ENCODE measurements at regions not wholly inside any gene's neighbourhood (a gene's known extent, or its start where the extent isn't known, plus 50 kb on each side); places are given as distances from the start of the nearest gene placed in this dataset.
"Not testable (repeated sequence)": the region's sequence is repeated elsewhere in the genome, so short reads cannot be mapped to it uniquely, and the experiment has no call there.

DNA sequence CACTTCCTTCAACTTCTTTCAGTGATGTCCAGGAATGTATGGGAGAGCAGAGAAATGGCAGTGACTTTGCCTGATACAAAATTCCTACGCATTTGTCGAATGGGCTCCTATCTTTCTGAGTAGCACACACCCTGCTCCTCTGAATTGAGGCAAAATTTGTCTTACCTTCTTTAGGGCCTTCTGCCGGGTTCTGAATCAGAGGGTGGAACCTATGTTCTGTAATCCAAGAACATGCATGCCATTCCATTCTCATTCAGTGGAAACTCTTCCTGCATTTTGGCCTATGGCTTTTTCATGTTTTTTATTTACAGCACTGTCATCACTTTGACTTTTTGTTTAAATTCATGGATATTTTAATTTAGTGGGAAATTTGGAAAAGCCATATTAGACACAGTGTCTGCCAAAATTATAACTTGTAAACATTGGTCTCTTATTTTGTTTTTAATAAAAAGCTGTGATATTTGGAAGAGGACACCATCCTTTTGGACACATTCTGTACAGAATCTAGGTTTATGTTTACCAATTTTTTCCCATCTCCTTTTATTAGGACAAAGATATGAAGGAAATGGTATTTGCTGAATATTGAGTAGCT is 402.2 kb upstream of the FAR2 start:
- TF ChIP-seq, protein P1, sequence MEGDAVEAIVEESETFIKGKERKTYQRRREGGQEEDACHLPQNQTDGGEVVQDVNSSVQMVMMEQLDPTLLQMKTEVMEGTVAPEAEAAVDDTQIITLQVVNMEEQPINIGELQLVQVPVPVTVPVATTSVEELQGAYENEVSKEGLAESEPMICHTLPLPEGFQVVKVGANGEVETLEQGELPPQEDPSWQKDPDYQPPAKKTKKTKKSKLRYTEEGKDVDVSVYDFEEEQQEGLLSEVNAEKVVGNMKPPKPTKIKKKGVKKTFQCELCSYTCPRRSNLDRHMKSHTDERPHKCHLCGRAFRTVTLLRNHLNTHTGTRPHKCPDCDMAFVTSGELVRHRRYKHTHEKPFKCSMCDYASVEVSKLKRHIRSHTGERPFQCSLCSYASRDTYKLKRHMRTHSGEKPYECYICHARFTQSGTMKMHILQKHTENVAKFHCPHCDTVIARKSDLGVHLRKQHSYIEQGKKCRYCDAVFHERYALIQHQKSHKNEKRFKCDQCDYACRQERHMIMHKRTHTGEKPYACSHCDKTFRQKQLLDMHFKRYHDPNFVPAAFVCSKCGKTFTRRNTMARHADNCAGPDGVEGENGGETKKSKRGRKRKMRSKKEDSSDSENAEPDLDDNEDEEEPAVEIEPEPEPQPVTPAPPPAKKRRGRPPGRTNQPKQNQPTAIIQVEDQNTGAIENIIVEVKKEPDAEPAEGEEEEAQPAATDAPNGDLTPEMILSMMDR (IDR thresholded peaks at IDR 0.05): no peak
- no peak for TF ChIP-seq POLR2A (IDR thresholded peaks at IDR 0.05)
- H3K4me1 ChIP-seq: no peaks in the 10 kb centered on the region
- H3K27me3 ChIP-seq: no peaks in the 10 kb centered on the region
- H3K9me3 ChIP-seq: no peaks in the 10 kb centered on the region
- intact Hi-C loops (cut with DNase I): no loop called here
- H3K36me3 ChIP-seq (replicated peaks in 1 of 2; ENCODE audit: insufficient read depth in 1 of 2, low read depth in 2 of 2): no peaks in the 10 kb centered on the region
- no peak overlapping the region for H3K27ac ChIP-seq
- H3K4me3 ChIP-seq: no peak overlapping the region
- WGBS, 2 donors: 80 to 94% methylated on average over 3 of the region's 3 CpGs
- ATAC-seq (no peak), DNase-seq (no peak)

- Histone ChIP-seq H3K9me3 (peaks cover 0 to 5% (median 0%) of the 10 kb centered on the region in 3 donors), H3K36me3 (replicated peaks in 1 of 2; ENCODE audit: insufficient read depth in 1 of 2, low read depth in 2 of 2) (no peaks in the 10 kb centered on the region), H3K4me1 (no peaks in the 10 kb centered on the region), H3K27me3 (no peaks in the 10 kb centered on the region), H3K4me3 (no peak overlapping the region), H3K27ac (no peak overlapping the region)
- 76 to 81% methylated on average over 1 of the region's 1 CpG for WGBS, 2 donors
- TF ChIP-seq POLR2A (IDR thresholded peaks at IDR 0.05): no peak
- TF ChIP-seq, protein P1 (IDR thresholded peaks at IDR 0.05): no peak
- intact Hi-C loops (cut with DNase I): no loop called here
- ATAC-seq (no peak), DNase-seq (no peak)
Measured at GRCh38 chr12:28750946-28751685, 398.0 kb upstream of the FAR2 start.

DNA sequence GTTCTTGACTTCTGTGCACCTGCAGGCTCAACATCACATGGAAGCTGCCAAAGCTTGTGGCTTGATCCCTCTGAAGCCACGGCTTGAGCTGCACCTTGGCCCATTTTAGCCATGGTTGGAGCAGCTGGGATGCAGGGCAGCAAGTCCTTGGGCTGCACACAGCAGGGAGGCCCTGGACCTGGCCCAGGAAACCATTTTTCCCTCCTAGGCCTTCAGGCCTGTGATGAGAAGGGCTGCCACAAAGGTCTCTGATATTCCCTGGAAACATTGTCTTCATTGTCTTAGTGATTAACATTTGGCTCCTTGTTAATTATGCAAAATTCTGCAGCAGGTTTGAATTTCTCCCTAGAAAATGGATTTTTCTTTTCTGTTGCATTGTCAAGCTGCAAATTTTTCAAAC is 394.1 kb upstream of the FAR2 start:
- TF ChIP-seq, protein P1 (IDR thresholded peaks at IDR 0.05): no peak
- TF ChIP-seq POLR2A (IDR thresholded peaks at IDR 0.05): no peak

GRCh38 chr12:28759333-28759732 is 389.7 kb upstream of the FAR2 start:
- 33 to 53% methylated on average over 1 of the region's 1 CpG for WGBS, 2 donors
- no peaks in the 10 kb centered on the region for H3K36me3 ChIP-seq (replicated peaks in 1 of 2; ENCODE audit: insufficient read depth in 1 of 2, low read depth in 2 of 2)
- no peaks in the 10 kb centered on the region for H3K27me3 ChIP-seq
- H3K4me1 ChIP-seq: no peaks in the 10 kb centered on the region
- DNase-seq: no peak
- ATAC-seq: no peak
- H3K4me3 ChIP-seq: no peak overlapping the region
- no peak overlapping the region for H3K27ac ChIP-seq
- H3K9me3 ChIP-seq: peaks cover 0 to 5% (median 0%) of the 10 kb centered on the region in 3 donors
- intact Hi-C loops (cut with DNase I): no loop called here
- TF ChIP-seq, protein P1 (IDR thresholded peaks at IDR 0.05): no peak
- TF ChIP-seq POLR2A (IDR thresholded peaks at IDR 0.05): no peak

More for the DNA sequence above, 394.1 kb upstream of the FAR2 start:
- WGBS, 2 donors: 40 to 42% methylated on average over 1 of the region's 1 CpG
- Histone ChIP-seq H3K9me3 (peaks cover 0 to 5% (median 0%) of the 10 kb centered on the region in 3 donors), H3K36me3 (replicated peaks in 1 of 2; ENCODE audit: insufficient read depth in 1 of 2, low read depth in 2 of 2) (no peaks in the 10 kb centered on the region), H3K4me1 (no peaks in the 10 kb centered on the region), H3K4me3 (no peak overlapping the region), H3K27me3 (no peaks in the 10 kb centered on the region), H3K27ac (no peak overlapping the region)
- DNase-seq (no peak), ATAC-seq (no peak)
- intact Hi-C loops (cut with DNase I): no loop called here

GRCh38 chr12:28760040-28760903 is 388.8 kb upstream of the FAR2 start:
- H3K36me3 ChIP-seq (replicated peaks in 1 of 2; ENCODE audit: insufficient read depth in 1 of 2, low read depth in 2 of 2); H3K9me3 ChIP-seq; ATAC-seq; H3K27ac ChIP-seq; H3K4me3 ChIP-seq; intact Hi-C loops (cut with DNase I); H3K4me1 ChIP-seq; DNase-seq; H3K27me3 ChIP-seq: not testable (repeated sequence)
- WGBS, 2 donors: 82 to 85% methylated on average over 30 to 31 of the region's 33 CpGs

DNA sequence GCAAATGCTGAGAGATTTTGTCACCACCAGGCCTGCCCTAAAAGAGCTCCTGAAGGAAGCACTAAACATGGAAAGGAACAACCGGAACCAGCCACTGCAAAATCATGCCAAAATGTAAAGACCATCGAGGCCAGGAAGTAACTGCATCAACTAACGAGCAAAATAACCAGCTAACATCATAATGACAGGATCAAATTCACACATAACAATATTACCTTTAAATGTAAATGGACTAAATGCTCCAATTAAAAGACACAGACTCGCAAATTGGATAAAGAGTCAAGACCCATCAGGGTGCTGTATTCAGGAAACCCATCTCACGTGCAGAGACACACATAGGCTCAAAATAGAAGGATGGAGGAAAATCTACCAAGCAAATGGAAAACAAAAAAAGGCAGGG is 387.2 kb upstream of the FAR2 start:
- H3K36me3 ChIP-seq (replicated peaks in 1 of 2; ENCODE audit: insufficient read depth in 1 of 2, low read depth in 2 of 2); H3K27me3 ChIP-seq; DNase-seq; H3K9me3 ChIP-seq; intact Hi-C loops (cut with DNase I); H3K4me3 ChIP-seq; ATAC-seq; H3K27ac ChIP-seq; H3K4me1 ChIP-seq: not testable (repeated sequence)
- 65 to 77% methylated on average over 5 of the region's 5 CpGs for WGBS, 2 donors
